ENCODE measurements at regions not wholly inside any gene's neighbourhood (a gene's known extent, or its start where the extent isn't known, plus 50 kb on each side); places are given as distances from the start of the nearest gene placed in this dataset.

DNA sequence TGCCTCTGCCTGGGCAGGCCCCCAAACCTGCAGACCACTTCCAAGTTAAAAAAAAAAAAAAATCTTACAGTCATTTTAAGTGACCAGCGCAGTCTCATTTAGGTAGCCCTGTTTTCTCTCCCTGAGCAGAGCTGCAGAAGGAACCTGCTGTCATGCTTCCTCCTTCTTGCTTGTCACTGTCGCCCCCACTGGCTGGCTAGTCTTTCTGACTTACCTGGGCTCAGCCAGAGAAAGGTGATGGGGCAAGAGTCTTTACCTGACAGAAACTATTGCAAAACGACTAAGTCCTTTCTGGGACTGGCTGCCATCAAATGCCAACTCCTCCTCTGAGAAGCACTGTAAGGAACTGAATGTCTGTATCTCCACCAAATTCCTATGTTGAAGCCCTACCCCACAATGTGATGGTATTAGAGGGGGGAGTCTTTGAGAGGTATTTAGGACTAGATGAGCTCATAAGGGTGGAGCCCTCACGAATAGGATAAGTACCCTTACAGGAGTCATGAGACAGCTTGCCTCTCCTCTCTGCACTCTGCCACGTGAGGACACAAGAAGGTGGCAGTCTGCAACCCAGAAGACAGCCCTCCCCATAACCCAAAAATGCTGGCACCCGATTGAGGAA, 58.4 kb upstream of the SHC3 start:
- H3K4me3 ChIP-seq (replicated peaks in 1 of 3; ENCODE audit: insufficient read depth in 1 of 3, low read depth in 1 of 3, low read length in 3 of 3) = no peak overlapping the region
- intact Hi-C loops (cut with micrococcal nuclease) = no loop called here
- H3K9ac ChIP-seq (replicated peaks; ENCODE audit: extremely low read depth, insufficient read depth, low read length) = no peak overlapping the region
- no peaks in the 10 kb centered on the region for H3K36me3 ChIP-seq (ENCODE audit: control insufficient read depth in 2 of 2, extremely low read depth in 1 of 2, insufficient read depth in 2 of 2, low read length in 2 of 2)
- FAIRE-seq (no peak), DNase-seq (ENCODE audit: low read depth, low spot score) (no peak)
- H3K27ac ChIP-seq (ENCODE audit: insufficient read depth, low read depth, low read length) = no peak overlapping the region
- H3K27me3 ChIP-seq (ENCODE audit: control insufficient read depth in 2 of 2, insufficient read depth in 2 of 2, low read length in 2 of 2) = peaks cover 8 to 14% of the 10 kb centered on the region in 2 experiments
- H3K79me2 ChIP-seq (ENCODE audit: control insufficient read depth, insufficient read depth, low read length) = no peaks in the 10 kb centered on the region
- H3K4me1 ChIP-seq (ENCODE audit: control insufficient read depth, extremely low read depth, insufficient read depth, low read length) = no peaks in the 10 kb centered on the region
- no peak overlapping the region for H3K4me2 ChIP-seq (ENCODE audit: insufficient read depth, low read length)
- POLR2A ChIA-PET = no interaction called here
- BruUV-seq (replicated peaks) = no TSS peak
- H3K9me1 ChIP-seq (replicated peaks; ENCODE audit: control insufficient read depth, extremely low read depth, insufficient read depth, low read length) = no peaks in the 10 kb centered on the region
- no peaks in the 10 kb centered on the region for H3K9me3 ChIP-seq (replicated peaks; ENCODE audit: control insufficient read depth, insufficient read depth, low read length)
- TF ChIP-seq MYC (IDR thresholded peaks at IDR 0.05; ENCODE audit: low read depth, low read length) = no peak
- no peak for TF ChIP-seq FOS (IDR thresholded peaks at IDR 0.05; ENCODE audit: borderline replicate concordance, insufficient read depth, low read length)
- TF ChIP-seq EZH2 (IDR thresholded peaks at IDR 0.05; ENCODE audit: borderline replicate concordance, low read depth, low read length, severe bottlenecking) = no peak
- TF ChIP-seq, protein P1, sequence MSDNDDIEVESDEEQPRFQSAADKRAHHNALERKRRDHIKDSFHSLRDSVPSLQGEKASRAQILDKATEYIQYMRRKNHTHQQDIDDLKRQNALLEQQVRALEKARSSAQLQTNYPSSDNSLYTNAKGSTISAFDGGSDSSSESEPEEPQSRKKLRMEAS (IDR thresholded peaks at IDR 0.05; ENCODE audit: insufficient read depth, insufficient read length) = no peak
- no peak for TF ChIP-seq GATA2 (IDR thresholded peaks at IDR 0.05; ENCODE audit: insufficient read depth, insufficient read length, low read depth, low read length)
- TF ChIP-seq, protein P2, sequence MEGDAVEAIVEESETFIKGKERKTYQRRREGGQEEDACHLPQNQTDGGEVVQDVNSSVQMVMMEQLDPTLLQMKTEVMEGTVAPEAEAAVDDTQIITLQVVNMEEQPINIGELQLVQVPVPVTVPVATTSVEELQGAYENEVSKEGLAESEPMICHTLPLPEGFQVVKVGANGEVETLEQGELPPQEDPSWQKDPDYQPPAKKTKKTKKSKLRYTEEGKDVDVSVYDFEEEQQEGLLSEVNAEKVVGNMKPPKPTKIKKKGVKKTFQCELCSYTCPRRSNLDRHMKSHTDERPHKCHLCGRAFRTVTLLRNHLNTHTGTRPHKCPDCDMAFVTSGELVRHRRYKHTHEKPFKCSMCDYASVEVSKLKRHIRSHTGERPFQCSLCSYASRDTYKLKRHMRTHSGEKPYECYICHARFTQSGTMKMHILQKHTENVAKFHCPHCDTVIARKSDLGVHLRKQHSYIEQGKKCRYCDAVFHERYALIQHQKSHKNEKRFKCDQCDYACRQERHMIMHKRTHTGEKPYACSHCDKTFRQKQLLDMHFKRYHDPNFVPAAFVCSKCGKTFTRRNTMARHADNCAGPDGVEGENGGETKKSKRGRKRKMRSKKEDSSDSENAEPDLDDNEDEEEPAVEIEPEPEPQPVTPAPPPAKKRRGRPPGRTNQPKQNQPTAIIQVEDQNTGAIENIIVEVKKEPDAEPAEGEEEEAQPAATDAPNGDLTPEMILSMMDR (IDR thresholded peaks at IDR 0.05; ENCODE audit: extremely low read depth in 1 of 2, insufficient read depth in 1 of 2, low read depth in 1 of 2, low read length in 2 of 2) = no peak
- TF ChIP-seq POLR2A (IDR thresholded peaks at IDR 0.05; ENCODE audit: low read depth, low read length) = no peak
- TF ChIP-seq POLR2AphosphoS5 (IDR thresholded peaks at IDR 0.05; ENCODE audit: insufficient read depth, low read depth, low read length) = no peak
- no peak for TF ChIP-seq JUN (IDR thresholded peaks at IDR 0.05; ENCODE audit: borderline replicate concordance, insufficient read depth, insufficient read length, low read depth)
- no peak overlapping the region for H2AFZ ChIP-seq (ENCODE audit: low read depth, low read length)
- no peaks in the 10 kb centered on the region for H4K20me1 ChIP-seq (replicated peaks; ENCODE audit: control insufficient read depth, extremely low read depth, insufficient read depth, low read length)
- CTCF ChIA-PET = no interaction called here
- dilution Hi-C loops (cut with MboI; ENCODE audit: extremely low pct_ligation_motif_present, low sequenced_read_pairs) = no loop called here

Measured in endothelial cell of umbilical vein (primary cell).